OCI-LY3 (cell line): ENCODE measurements at regions not wholly inside any gene's neighbourhood (a gene's known extent, or its start where the extent isn't known, plus 50 kb on each side); places are given as distances from the start of the nearest gene placed in this dataset.

Experiments used
- EZH2phosphoT487 ChIP-seq: fragments of 200-600 bp; shearing (Covaris generic); IDR thresholded peaks from 2 replicates; pipeline ENCODE4 v1.6.1; 2018; ENCODE audit warnings: antibody characterized with exemption, mixed run types, low read depth
- TF ChIP-seq, protein P1 (sequence below): fragments of 200-600, 300-600 bp; sonication (generic); IDR thresholded peaks from 2 replicates; pipeline ENCODE4 v1.5.1; 2014; ENCODE audit warnings: antibody characterized with exemption, low read length, low read depth

DNA sequence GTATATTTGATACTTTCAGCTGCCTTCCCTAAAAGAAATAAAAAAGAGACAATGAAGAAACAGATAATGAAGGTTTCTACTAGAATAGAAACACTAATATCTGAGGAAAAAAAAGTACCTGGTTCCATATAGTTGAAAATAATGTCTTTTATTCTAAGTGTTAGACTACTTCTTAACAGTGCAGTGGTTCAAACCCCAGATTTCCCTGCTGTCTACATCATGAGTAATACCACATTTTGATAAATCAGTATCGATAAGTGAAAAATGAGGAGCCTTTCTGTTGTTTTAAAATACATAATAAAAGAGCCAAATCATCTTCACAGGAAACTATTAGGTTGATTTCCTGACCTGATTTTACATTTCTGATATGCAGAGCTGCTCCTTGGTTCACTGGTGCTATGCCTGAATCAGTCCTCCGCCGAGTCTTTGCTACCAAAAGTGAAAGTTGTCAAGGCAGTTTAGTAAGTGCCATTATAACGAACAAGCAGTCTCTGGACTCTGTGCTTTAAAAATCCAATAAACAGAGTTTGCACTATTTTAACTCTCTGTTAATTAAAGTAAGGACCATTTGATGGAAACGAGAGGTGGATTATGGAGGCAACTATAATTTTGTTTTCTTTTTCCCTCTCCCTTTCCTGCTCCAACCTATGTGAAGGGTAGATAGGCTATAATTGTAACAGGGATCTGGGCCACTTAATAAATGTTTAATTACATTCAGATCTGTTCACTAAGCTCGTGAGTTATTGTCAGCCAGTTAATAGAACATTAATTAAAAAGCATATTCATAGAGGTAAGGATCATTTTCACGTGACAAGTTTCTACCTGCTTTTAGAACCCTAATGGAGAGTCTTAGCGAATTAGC is 724.5 kb upstream of the RAG2 start:
- TF ChIP-seq, protein P1, sequence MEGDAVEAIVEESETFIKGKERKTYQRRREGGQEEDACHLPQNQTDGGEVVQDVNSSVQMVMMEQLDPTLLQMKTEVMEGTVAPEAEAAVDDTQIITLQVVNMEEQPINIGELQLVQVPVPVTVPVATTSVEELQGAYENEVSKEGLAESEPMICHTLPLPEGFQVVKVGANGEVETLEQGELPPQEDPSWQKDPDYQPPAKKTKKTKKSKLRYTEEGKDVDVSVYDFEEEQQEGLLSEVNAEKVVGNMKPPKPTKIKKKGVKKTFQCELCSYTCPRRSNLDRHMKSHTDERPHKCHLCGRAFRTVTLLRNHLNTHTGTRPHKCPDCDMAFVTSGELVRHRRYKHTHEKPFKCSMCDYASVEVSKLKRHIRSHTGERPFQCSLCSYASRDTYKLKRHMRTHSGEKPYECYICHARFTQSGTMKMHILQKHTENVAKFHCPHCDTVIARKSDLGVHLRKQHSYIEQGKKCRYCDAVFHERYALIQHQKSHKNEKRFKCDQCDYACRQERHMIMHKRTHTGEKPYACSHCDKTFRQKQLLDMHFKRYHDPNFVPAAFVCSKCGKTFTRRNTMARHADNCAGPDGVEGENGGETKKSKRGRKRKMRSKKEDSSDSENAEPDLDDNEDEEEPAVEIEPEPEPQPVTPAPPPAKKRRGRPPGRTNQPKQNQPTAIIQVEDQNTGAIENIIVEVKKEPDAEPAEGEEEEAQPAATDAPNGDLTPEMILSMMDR: no peak
- no peak for TF ChIP-seq EZH2phosphoT487
